Liver (tissue), 8 donors: ENCODE measurements at regions not wholly inside any gene's neighbourhood (a gene's known extent, or its start where the extent isn't known, plus 50 kb on each side); places are given as distances from the start of the nearest gene placed in this dataset.

Source experiments
- DNase-seq: peaks from one replicate; pipeline ENCODE4 v3.0.0-alpha.2; 2017; ENCODE audit warnings: low spot score
- H3K27ac ChIP-seq, 2 donors: one replicate each; pipeline ENCODE4 v1.7.0; 2013; ENCODE audit warnings: inconsistent platforms in 2 of 2, low read length in 2 of 2, control low read depth in 1 of 2, low read depth in 1 of 2, mild to moderate bottlenecking in 1 of 2
- H3K27me3 ChIP-seq, 4 donors: one replicate each; pipeline versions ENCODE4 v1.6.1 to v1.7.0; 2013; ENCODE audit warnings: low read length in 3 of 4, inconsistent platforms in 1 of 4, mild to moderate bottlenecking in 1 of 4, moderate library complexity in 1 of 4; ENCODE audit not compliant: control insufficient read depth in 4 of 4, insufficient read depth in 4 of 4
- H3K36me3 ChIP-seq, 4 donors: one replicate each; pipeline versions ENCODE4 v1.6.1 to v1.7.0; 2013; ENCODE audit warnings: low read length in 3 of 4, mild to moderate bottlenecking in 3 of 4, low read depth in 1 of 4, moderate library complexity in 1 of 4; ENCODE audit not compliant: control insufficient read depth in 4 of 4, insufficient read depth in 3 of 4
- H3K4me1 ChIP-seq, 4 donors: one replicate each; pipeline versions ENCODE4 v1.6.1 to v1.7.0; 2013; ENCODE audit warnings: low read length in 3 of 4, mild to moderate bottlenecking in 3 of 4, moderate library complexity in 1 of 4; ENCODE audit not compliant: control insufficient read depth in 4 of 4, insufficient read depth in 4 of 4
- H3K4me3 ChIP-seq, 3 donors: one replicate each; pipeline versions ENCODE4 v1.6.1 to v1.7.0; 2013; ENCODE audit warnings: low read length in 3 of 3, control low read depth in 1 of 3, low read depth in 1 of 3, mild to moderate bottlenecking in 1 of 3
- H3K9ac ChIP-seq, 2 donors: one replicate each; pipeline ENCODE4 v1.7.0; 2013; ENCODE audit warnings: low read length in 2 of 2, mild to moderate bottlenecking in 2 of 2, moderate library complexity in 2 of 2, control low read depth in 1 of 2, low read depth in 1 of 2
- H3K9me3 ChIP-seq, 4 donors: one replicate each; pipeline versions ENCODE4 v1.6.1 to v1.7.0; 2013; ENCODE audit warnings: low read length in 3 of 4; ENCODE audit not compliant: control insufficient read depth in 4 of 4
- EGR1 ChIP-seq, 2 donors: IDR thresholded peaks; 2 replicates each; pipeline ENCODE4 v1.6.1; 2016 to 2018; ENCODE audit warnings: antibody characterized with exemption in 2 of 2, low read depth in 2 of 2
- FOXA1 ChIP-seq: IDR thresholded peaks from 2 replicates; pipeline ENCODE4 v1.6.1; 2016; ENCODE audit warnings: antibody characterized with exemption
- FOXA2 ChIP-seq: IDR thresholded peaks from 2 replicates; pipeline ENCODE4 v1.6.1; 2016; ENCODE audit warnings: antibody characterized with exemption
- GABPA ChIP-seq, 2 donors: IDR thresholded peaks in 1 of 2; conservative IDR thresholded peaks in 1 of 2; 2 replicates each; pipeline ENCODE4 v1.6.1; 2016; ENCODE audit warnings: antibody characterized with exemption in 2 of 2, mild to moderate bottlenecking in 1 of 2, moderate library complexity in 1 of 2
- HNF4A ChIP-seq, 2 donors: conservative IDR thresholded peaks; 2 replicates each; pipeline ENCODE4 v1.6.1; 2016; ENCODE audit warnings: antibody characterized with exemption in 2 of 2, mild to moderate bottlenecking in 2 of 2
- HNF4G ChIP-seq: IDR thresholded peaks from 2 replicates; pipeline ENCODE4 v1.6.1; 2016; ENCODE audit warnings: antibody characterized with exemption
- JUND ChIP-seq, 2 donors: IDR thresholded peaks; 2 replicates each; pipeline ENCODE4 v1.6.1; 2016; ENCODE audit warnings: antibody characterized with exemption in 2 of 2
- NR2F2 ChIP-seq: IDR thresholded peaks from 2 replicates; pipeline ENCODE4 v1.6.1; 2016; ENCODE audit warnings: antibody characterized with exemption
- RAD21 ChIP-seq, 2 donors: IDR thresholded peaks; 2 replicates each; pipeline ENCODE4 v1.6.1; 2016; ENCODE audit warnings: antibody characterized with exemption in 2 of 2, mild to moderate bottlenecking in 2 of 2
- RXRA ChIP-seq, 2 donors: IDR thresholded peaks; 2 replicates each; pipeline ENCODE4 v1.6.1; 2017 to 2018; ENCODE audit warnings: antibody characterized with exemption in 2 of 2, mild to moderate bottlenecking in 1 of 2
- SP1 ChIP-seq: IDR thresholded peaks from 2 replicates; pipeline ENCODE4 v1.6.1; 2018; ENCODE audit warnings: antibody characterized with exemption, mild to moderate bottlenecking
- TAF1 ChIP-seq: conservative IDR thresholded peaks from 2 replicates; pipeline ENCODE4 v1.6.1; 2016; ENCODE audit warnings: antibody characterized with exemption, mild to moderate bottlenecking
- YY1 ChIP-seq: IDR thresholded peaks from 2 replicates; pipeline ENCODE4 v1.6.1; 2016; ENCODE audit warnings: antibody characterized with exemption, mild to moderate bottlenecking
- WGBS: extraction: QIAGEN DNeasy Blood & Tissue Kit; methylation state at CpG from one replicate; pipeline ENCODE4 v1.1.7; 2013; 5-methylcytosine and 5-hydroxymethylcytosine counted together
- TF ChIP-seq, protein P1 (sequence below): IDR thresholded peaks from 2 replicates; pipeline ENCODE4 v1.6.1; 2016; ENCODE audit warnings: antibody characterized with exemption
- TF ChIP-seq, protein P2 (sequence below): fragments of 150-350 bp; IDR thresholded peaks from 2 replicates; pipeline ENCODE4 v1.5.1; 2017; ENCODE audit warnings: improper control_type of control experiment, low read depth, low read length; ENCODE audit not compliant: missing input control
- TF ChIP-seq, protein P3 (sequence below): IDR thresholded peaks from 2 replicates; pipeline ENCODE4 v1.6.1; 2016; ENCODE audit warnings: antibody characterized with exemption, mild to moderate bottlenecking
- TF ChIP-seq, protein P4 (sequence below): IDR thresholded peaks from 2 replicates; pipeline ENCODE4 v1.6.1; 2016; ENCODE audit warnings: antibody characterized with exemption
- TF ChIP-seq, protein P5 (sequence below): IDR thresholded peaks from 2 replicates; pipeline ENCODE4 v1.6.1; 2016; ENCODE audit warnings: antibody characterized with exemption
- donor health status: healthy.
- donor health status: healthy.
- donor health status: healthy.
- donor health status: healthy.
- donor health status: healthy.

DNA sequence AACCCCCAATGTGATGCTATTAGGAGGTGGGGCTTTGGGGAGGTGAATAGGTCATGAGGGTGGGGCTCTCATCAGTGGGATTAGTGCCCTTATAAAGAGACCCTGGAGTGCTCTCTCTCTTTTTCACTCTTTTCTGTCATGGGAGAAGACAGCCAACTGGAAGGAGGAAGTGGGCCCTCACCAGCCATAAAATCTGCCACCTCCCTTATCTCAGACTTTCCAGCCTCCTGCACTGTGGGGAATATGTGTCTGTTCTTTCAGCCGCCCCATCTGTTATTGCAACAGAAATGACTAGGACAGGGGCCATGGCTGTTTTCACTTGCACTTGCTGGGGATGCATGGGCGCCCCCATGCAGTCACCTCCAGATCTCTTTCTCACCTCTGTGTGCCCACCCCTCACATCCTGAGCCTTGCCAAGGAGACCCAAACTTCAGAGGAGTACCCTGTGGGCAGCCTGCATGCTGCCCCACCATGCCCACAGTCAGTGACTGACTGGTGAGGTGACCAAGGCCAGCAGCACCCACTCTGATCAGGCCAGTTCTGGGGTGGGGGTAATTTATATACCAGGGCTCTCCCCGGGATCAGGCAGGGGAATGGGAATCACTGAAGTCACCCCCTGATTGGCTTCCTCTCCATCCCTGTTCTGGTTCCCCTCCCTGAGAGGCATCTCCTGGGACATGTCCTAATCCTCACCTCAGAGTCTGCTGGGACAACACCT lies 118.4 kb downstream of the ANKRD60 start (continued):
- TF ChIP-seq, protein P1, sequence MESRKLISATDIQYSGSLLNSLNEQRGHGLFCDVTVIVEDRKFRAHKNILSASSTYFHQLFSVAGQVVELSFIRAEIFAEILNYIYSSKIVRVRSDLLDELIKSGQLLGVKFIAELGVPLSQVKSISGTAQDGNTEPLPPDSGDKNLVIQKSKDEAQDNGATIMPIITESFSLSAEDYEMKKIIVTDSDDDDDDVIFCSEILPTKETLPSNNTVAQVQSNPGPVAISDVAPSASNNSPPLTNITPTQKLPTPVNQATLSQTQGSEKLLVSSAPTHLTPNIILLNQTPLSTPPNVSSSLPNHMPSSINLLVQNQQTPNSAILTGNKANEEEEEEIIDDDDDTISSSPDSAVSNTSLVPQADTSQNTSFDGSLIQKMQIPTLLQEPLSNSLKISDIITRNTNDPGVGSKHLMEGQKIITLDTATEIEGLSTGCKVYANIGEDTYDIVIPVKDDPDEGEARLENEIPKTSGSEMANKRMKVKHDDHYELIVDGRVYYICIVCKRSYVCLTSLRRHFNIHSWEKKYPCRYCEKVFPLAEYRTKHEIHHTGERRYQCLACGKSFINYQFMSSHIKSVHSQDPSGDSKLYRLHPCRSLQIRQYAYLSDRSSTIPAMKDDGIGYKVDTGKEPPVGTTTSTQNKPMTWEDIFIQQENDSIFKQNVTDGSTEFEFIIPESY = no peak
- TF ChIP-seq RAD21 (IDR thresholded peaks at IDR 0.05) (no peak), HNF4A (conservative IDR thresholded peaks at IDR 0.05) (no peak), NR2F2 (no peak)

DNA sequence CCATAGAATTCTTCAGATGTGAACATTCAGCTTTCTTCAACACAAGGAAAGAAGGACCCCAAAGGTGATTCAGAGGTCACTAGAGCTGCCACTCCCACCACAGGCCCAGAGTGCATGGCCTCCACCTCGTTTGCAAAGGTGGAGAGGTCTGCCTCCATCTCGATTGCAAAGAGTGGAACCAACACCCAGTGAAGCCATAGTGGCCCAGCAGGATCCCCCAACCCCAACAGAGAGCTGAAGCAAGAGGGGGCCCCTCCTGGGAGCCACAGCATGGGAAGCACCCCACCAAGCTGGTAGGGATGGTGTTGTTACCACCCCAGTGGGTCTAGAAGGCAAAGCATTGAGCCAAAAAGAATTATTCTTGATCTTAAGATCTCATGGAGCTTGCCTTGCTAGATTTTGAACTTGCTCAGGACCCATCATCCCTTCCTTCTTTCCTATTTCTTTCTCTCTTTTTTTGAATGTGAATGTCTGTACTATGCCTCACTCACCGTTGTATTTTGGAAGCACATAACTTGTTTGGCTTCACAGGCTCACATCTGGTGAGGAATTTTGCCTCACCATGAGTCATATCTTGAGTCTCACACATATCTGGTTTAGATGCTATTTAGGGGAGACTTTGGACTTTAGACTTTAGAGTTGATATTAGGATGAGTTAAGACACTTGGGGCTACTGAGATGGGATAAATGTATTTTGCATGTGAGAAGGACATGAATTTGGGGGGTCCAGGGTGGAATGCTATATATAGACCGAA lies 119.2 kb downstream of the ANKRD60 start:
- Histone ChIP-seq H3K27me3 (peaks cover 0 to 2% (median under 1%) of the 10 kb centered on the region in 4 donors), H3K36me3 (no peaks in the 10 kb centered on the region), H3K9me3 (peaks cover 0 to 2% (median 0%) of the 10 kb centered on the region in 4 donors), H3K9ac (no peak overlapping the region), H3K27ac (no peak overlapping the region), H3K4me1 (no peaks in the 10 kb centered on the region), H3K4me3 (no peak overlapping the region)
- DNase-seq = no peak
- TF ChIP-seq RXRA (IDR thresholded peaks at IDR 0.05) = no peak
- TF ChIP-seq, protein P2, sequence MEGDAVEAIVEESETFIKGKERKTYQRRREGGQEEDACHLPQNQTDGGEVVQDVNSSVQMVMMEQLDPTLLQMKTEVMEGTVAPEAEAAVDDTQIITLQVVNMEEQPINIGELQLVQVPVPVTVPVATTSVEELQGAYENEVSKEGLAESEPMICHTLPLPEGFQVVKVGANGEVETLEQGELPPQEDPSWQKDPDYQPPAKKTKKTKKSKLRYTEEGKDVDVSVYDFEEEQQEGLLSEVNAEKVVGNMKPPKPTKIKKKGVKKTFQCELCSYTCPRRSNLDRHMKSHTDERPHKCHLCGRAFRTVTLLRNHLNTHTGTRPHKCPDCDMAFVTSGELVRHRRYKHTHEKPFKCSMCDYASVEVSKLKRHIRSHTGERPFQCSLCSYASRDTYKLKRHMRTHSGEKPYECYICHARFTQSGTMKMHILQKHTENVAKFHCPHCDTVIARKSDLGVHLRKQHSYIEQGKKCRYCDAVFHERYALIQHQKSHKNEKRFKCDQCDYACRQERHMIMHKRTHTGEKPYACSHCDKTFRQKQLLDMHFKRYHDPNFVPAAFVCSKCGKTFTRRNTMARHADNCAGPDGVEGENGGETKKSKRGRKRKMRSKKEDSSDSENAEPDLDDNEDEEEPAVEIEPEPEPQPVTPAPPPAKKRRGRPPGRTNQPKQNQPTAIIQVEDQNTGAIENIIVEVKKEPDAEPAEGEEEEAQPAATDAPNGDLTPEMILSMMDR = no peak
- TF ChIP-seq NR2F2 = no peak
- TF ChIP-seq, protein P3, sequence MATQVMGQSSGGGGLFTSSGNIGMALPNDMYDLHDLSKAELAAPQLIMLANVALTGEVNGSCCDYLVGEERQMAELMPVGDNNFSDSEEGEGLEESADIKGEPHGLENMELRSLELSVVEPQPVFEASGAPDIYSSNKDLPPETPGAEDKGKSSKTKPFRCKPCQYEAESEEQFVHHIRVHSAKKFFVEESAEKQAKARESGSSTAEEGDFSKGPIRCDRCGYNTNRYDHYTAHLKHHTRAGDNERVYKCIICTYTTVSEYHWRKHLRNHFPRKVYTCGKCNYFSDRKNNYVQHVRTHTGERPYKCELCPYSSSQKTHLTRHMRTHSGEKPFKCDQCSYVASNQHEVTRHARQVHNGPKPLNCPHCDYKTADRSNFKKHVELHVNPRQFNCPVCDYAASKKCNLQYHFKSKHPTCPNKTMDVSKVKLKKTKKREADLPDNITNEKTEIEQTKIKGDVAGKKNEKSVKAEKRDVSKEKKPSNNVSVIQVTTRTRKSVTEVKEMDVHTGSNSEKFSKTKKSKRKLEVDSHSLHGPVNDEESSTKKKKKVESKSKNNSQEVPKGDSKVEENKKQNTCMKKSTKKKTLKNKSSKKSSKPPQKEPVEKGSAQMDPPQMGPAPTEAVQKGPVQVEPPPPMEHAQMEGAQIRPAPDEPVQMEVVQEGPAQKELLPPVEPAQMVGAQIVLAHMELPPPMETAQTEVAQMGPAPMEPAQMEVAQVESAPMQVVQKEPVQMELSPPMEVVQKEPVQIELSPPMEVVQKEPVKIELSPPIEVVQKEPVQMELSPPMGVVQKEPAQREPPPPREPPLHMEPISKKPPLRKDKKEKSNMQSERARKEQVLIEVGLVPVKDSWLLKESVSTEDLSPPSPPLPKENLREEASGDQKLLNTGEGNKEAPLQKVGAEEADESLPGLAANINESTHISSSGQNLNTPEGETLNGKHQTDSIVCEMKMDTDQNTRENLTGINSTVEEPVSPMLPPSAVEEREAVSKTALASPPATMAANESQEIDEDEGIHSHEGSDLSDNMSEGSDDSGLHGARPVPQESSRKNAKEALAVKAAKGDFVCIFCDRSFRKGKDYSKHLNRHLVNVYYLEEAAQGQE = no peak
- TF ChIP-seq JUND (IDR thresholded peaks at IDR 0.05) = no peak
- TF ChIP-seq RAD21 (IDR thresholded peaks at IDR 0.05) = no peak
- TF ChIP-seq FOXA2 = no peak
- no peak for TF ChIP-seq EGR1 (IDR thresholded peaks at IDR 0.05; ENCODE audit: low read depth in 2 of 2)
- TF ChIP-seq HNF4A (conservative IDR thresholded peaks at IDR 0.05) = no peak
- no peak for TF ChIP-seq GABPA (IDR thresholded peaks at IDR 0.05 in 1 of 2, conservative IDR thresholded peaks at IDR 0.05 in 1 of 2)
- TF ChIP-seq FOXA1 = no peak
- TF ChIP-seq YY1 = no peak
- TF ChIP-seq, protein P4, sequence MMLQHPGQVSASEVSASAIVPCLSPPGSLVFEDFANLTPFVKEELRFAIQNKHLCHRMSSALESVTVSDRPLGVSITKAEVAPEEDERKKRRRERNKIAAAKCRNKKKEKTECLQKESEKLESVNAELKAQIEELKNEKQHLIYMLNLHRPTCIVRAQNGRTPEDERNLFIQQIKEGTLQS = no peak
- no peak for TF ChIP-seq TAF1
- TF ChIP-seq, protein P1 = no peak
- TF ChIP-seq SP1 = no peak
- TF ChIP-seq, protein P5, sequence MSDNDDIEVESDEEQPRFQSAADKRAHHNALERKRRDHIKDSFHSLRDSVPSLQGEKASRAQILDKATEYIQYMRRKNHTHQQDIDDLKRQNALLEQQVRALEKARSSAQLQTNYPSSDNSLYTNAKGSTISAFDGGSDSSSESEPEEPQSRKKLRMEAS = no peak
- no peak for TF ChIP-seq HNF4G
- 66% methylated on average over 4 of the region's 4 CpGs for WGBS
